T-cell (primary cell): ENCODE measurements at regions not wholly inside any gene's neighbourhood (a gene's known extent, or its start where the extent isn't known, plus 50 kb on each side); places are given as distances from the start of the nearest gene placed in this dataset.
"Not testable (repeated sequence)": the region's sequence is repeated elsewhere in the genome, so short reads cannot be mapped to it uniquely, and the experiment has no call there.

Experiments used
- ATAC-seq, 4 experiments: fragments of 200-7000 bp in 3 of 4; fragments of 150-1000 bp in 1 of 4; cut with Tn5 transposase; replicated peaks in 1 of 4; 1 replicate in 3 of 4; 2 replicates in 1 of 4; pipeline ENCODE4 v1.10.0; 2021; ENCODE audit warnings: moderate library complexity in 3 of 4, mild to moderate bottlenecking in 2 of 4, moderate number of reproducible peaks in 1 of 4
- CTCF ChIA-PET, 2 donors: fragments of 300-600 bp; sonication (Branson Sonifier 250); formaldehyde crosslinking; loops; one replicate each; lab custom pipeline; 2022; ENCODE audit warnings: antibody characterized with exemption in 2 of 2; lab: Charles Lee
- POLR2A ChIA-PET, 2 donors: fragments of 300-600 bp; sonication (Branson Sonifier 250); formaldehyde crosslinking; loops; one replicate each; lab custom pipeline; 2022; ENCODE audit warnings: antibody characterized with exemption in 2 of 2; lab: Charles Lee
- DNase-seq, 35 experiments: peaks; one replicate each; pipeline versions ENCODE4 v3.0.0 to v3.0.0-alpha.2; 2013 to 2023
- H3K27ac ChIP-seq: one replicate; pipeline ENCODE4 v1.5.1; 2013; ENCODE audit warnings: low read length
- H3K27me3 ChIP-seq, 2 experiments: replicated peaks in 1 of 2; 1 replicate in 1 of 2; 2 replicates in 1 of 2; pipeline versions ENCODE4 v1.6.1 to v1.7.0; 2013; ENCODE audit warnings: low read length in 1 of 2, mixed read lengths in 1 of 2; ENCODE audit not compliant: control insufficient read depth in 2 of 2, insufficient read depth in 2 of 2; ENCODE audit errors: extremely low read depth in 1 of 2
- H3K36me3 ChIP-seq, 2 donors: 1 replicate in 1 of 2; 2 replicates in 1 of 2; pipeline versions ENCODE4 v1.6.1 to v1.7.0; 2013; ENCODE audit warnings: low read length in 1 of 2; ENCODE audit not compliant: control insufficient read depth in 2 of 2, insufficient read depth in 1 of 2; ENCODE audit errors: extremely low read depth in 1 of 2
- H3K4me1 ChIP-seq, 2 experiments: 1 replicate in 1 of 2; 2 replicates in 1 of 2; pipeline versions ENCODE4 v1.6.1 to v1.7.0; 2013; ENCODE audit warnings: low read length in 2 of 2, mixed read lengths in 1 of 2; ENCODE audit not compliant: insufficient read depth in 2 of 2, control insufficient read depth in 1 of 2; ENCODE audit errors: extremely low read depth in 1 of 2
- H3K4me3 ChIP-seq, 2 donors: 1 replicate in 1 of 2; 2 replicates in 1 of 2; pipeline versions ENCODE4 v1.5.1 to v1.7.0; 2013; ENCODE audit warnings: mild to moderate bottlenecking in 2 of 2, low read length in 1 of 2, moderate library complexity in 1 of 2; ENCODE audit not compliant: control insufficient read depth in 1 of 2; ENCODE audit errors: extremely low read depth in 1 of 2
- H3K9me3 ChIP-seq: 2 replicates; pipeline ENCODE4 v1.7.0; 2013
- H3K27ac Mint-ChIP-seq, 2 donors: one replicate each; pipeline ENCODE4 v1.8.0; 2020 to 2021; ENCODE audit warnings: mild to moderate bottlenecking in 2 of 2, mixed read lengths in 2 of 2
- H3K27me3 Mint-ChIP-seq, 2 donors: one replicate each; pipeline ENCODE4 v1.8.0; 2021 to 2022; ENCODE audit warnings: mixed read lengths in 2 of 2
- H3K36me3 Mint-ChIP-seq: one replicate; pipeline ENCODE4 v1.8.0; 2021; ENCODE audit warnings: mixed read lengths
- H3K4me1 Mint-ChIP-seq, 3 donors: one replicate each; pipeline ENCODE4 v1.8.0; 2020 to 2022; ENCODE audit warnings: mixed read lengths in 3 of 3, mild to moderate bottlenecking in 1 of 3
- H3K4me3 Mint-ChIP-seq, 3 donors: one replicate each; pipeline ENCODE4 v1.8.0; 2020 to 2022; ENCODE audit warnings: mild to moderate bottlenecking in 3 of 3, mixed read lengths in 3 of 3, moderate library complexity in 3 of 3
- H3K9me3 Mint-ChIP-seq, 3 donors: one replicate each; pipeline ENCODE4 v1.8.0; 2020 to 2022; ENCODE audit warnings: mixed read lengths in 3 of 3
- WGBS: methylation state at CpG from one replicate; pipeline ENCODE4 v1.1.5; 2013; ENCODE audit warnings: missing lambda C conversion rate; ENCODE audit not compliant: insufficient coverage; 5-methylcytosine and 5-hydroxymethylcytosine counted together

GRCh38 chr5:36402512-36402906, 100.8 kb upstream of the RANBP3L start:
- H3K27me3 Mint-ChIP-seq, result peaks cover 9 to 14% of the 10 kb centered on the region in 2 donors
- no peaks in the 10 kb centered on the region for H3K4me1 Mint-ChIP-seq
- no peak overlapping the region for H3K4me3 Mint-ChIP-seq
- Histone ChIP-seq H3K9me3 (no peaks in the 10 kb centered on the region), H3K27ac (no peak overlapping the region), H3K36me3 (no peaks in the 10 kb centered on the region), H3K27me3 (peaks cover 0 to 3% of the 10 kb centered on the region in 2 experiments), H3K4me3 (no peak overlapping the region), H3K4me1 (no peaks in the 10 kb centered on the region)
- H3K27ac Mint-ChIP-seq, result no peak overlapping the region
- ChIA-PET CTCF (no interaction called here), POLR2A (no interaction called here)
- WGBS, result no CpG with 5 or more reads among the region's 3 CpGs
- H3K36me3 Mint-ChIP-seq, result no peaks in the 10 kb centered on the region
- DNase-seq, result no peak
- ATAC-seq, result no peak
- H3K9me3 Mint-ChIP-seq, result no peaks in the 10 kb centered on the region

- no peak overlapping the region for H3K27ac Mint-ChIP-seq
- no peaks in the 10 kb centered on the region for H3K36me3 Mint-ChIP-seq
- Histone ChIP-seq H3K36me3 (no peaks in the 10 kb centered on the region), H3K27ac (no peak overlapping the region), H3K4me1 (no peaks in the 10 kb centered on the region), H3K4me3 (no peak overlapping the region), H3K27me3 (peaks cover 0 to 3% of the 10 kb centered on the region in 2 experiments), H3K9me3 (no peaks in the 10 kb centered on the region)
- ATAC-seq, result no peak
- no peaks in the 10 kb centered on the region for H3K9me3 Mint-ChIP-seq
- CTCF ChIA-PET, result no interaction called here
- H3K4me1 Mint-ChIP-seq, result no peaks in the 10 kb centered on the region
- H3K27me3 Mint-ChIP-seq, result peaks cover 8 to 15% of the 10 kb centered on the region in 2 donors
- no peak overlapping the region for H3K4me3 Mint-ChIP-seq
- POLR2A ChIA-PET, result no interaction called here
- WGBS, result 65% methylated on average over 5 of the region's 5 CpGs
- DNase-seq, result no peak
These were observed 102.1 kb upstream of the RANBP3L start for GRCh38 chr5:36403632-36404311.

- Histone ChIP-seq H3K27me3 (peaks cover 0 to 3% of the 10 kb centered on the region in 2 experiments), H3K9me3 (no peaks in the 10 kb centered on the region), H3K36me3 (no peaks in the 10 kb centered on the region), H3K27ac (no peak overlapping the region), H3K4me1 (no peaks in the 10 kb centered on the region), H3K4me3 (no peak overlapping the region)
- no peak for ATAC-seq
- CTCF ChIA-PET, result no interaction called here
- POLR2A ChIA-PET, result no interaction called here
- Mint-ChIP-seq H3K27ac (no peak overlapping the region), H3K36me3 (no peaks in the 10 kb centered on the region), H3K9me3 (peaks cover 0 to under 1% (median 0%) of the 10 kb centered on the region in 3 donors), H3K27me3 (peaks cover 8 to 15% of the 10 kb centered on the region in 2 donors), H3K4me3 (no peak overlapping the region), H3K4me1 (no peaks in the 10 kb centered on the region)
- no peak for DNase-seq
- whole genome bisulfite sequencing, result no CpG with 5 or more reads among the region's 1 CpG
These were observed 104.3 kb upstream of the RANBP3L start for GRCh38 chr5:36406023-36406422.

GRCh38 chr5:36407396-36407795, 105.7 kb upstream of the RANBP3L start:
- Histone ChIP-seq H3K36me3 (no peaks in the 10 kb centered on the region), H3K4me1 (no peaks in the 10 kb centered on the region), H3K4me3 (no peak overlapping the region), H3K27ac (no peak overlapping the region), H3K27me3 (peaks cover 0 to 3% of the 10 kb centered on the region in 2 experiments), H3K9me3 (no peaks in the 10 kb centered on the region)
- ChIA-PET CTCF (interaction anchor here in 1 of 2 donors (0.7 kb wide), 1 partner anchor 62 kb away, joined by 3 read pairs; no protein-coding TSS in a partner anchor), POLR2A (interaction anchor here in 1 of 2 donors (0.6 kb wide), 1 partner anchor 12 kb away, joined by 3 read pairs; no protein-coding TSS in a partner anchor)
- H3K9me3 Mint-ChIP-seq, result peaks cover 0 to 4% (median 0%) of the 10 kb centered on the region in 3 donors
- no peaks in the 10 kb centered on the region for H3K4me1 Mint-ChIP-seq
- ATAC-seq (no peak), DNase-seq (no peak)
- no CpG with 5 or more reads among the region's 2 CpGs for WGBS
- no peak overlapping the region for H3K4me3 Mint-ChIP-seq
- H3K36me3 Mint-ChIP-seq, result no peaks in the 10 kb centered on the region
- peaks cover 14 to 15% of the 10 kb centered on the region in 2 donors for H3K27me3 Mint-ChIP-seq
- no peak overlapping the region for H3K27ac Mint-ChIP-seq

- CTCF ChIA-PET, result interaction anchor here in 1 of 2 donors (0.5 kb wide), 1 partner anchor 339 kb away, joined by 3 read pairs; no protein-coding TSS in a partner anchor
- H3K4me1 ChIP-seq, H3K27ac ChIP-seq, H3K27ac Mint-ChIP-seq, H3K9me3 Mint-ChIP-seq, ATAC-seq, H3K4me1 Mint-ChIP-seq, H3K36me3 ChIP-seq, H3K4me3 ChIP-seq, H3K9me3 ChIP-seq, DNase-seq, H3K36me3 Mint-ChIP-seq, H3K4me3 Mint-ChIP-seq, POLR2A ChIA-PET, H3K27me3 ChIP-seq: not testable (repeated sequence)
- H3K27me3 Mint-ChIP-seq, result peaks cover 6 to 14% of the 10 kb centered on the region in 2 donors
These were observed 108.0 kb upstream of the RANBP3L start for GRCh38 chr5:36409711-36410110.

- H3K27ac Mint-ChIP-seq, DNase-seq, H3K9me3 Mint-ChIP-seq, CTCF ChIA-PET, H3K36me3 ChIP-seq, H3K4me1 ChIP-seq, H3K4me3 ChIP-seq, H3K4me1 Mint-ChIP-seq, H3K27me3 ChIP-seq, H3K9me3 ChIP-seq, H3K36me3 Mint-ChIP-seq, ATAC-seq, H3K4me3 Mint-ChIP-seq, H3K27ac ChIP-seq, POLR2A ChIA-PET: not testable (repeated sequence)
- H3K27me3 Mint-ChIP-seq, result peaks cover 6 to 14% of the 10 kb centered on the region in 2 donors
- no CpG with 5 or more reads among the region's 2 CpGs for WGBS
These were observed 109.0 kb upstream of the RANBP3L start for GRCh38 chr5:36410672-36411071.
